Adrenal gland (tissue), 9 donors: ENCODE measurements at regions not wholly inside any gene's neighbourhood (a gene's known extent, or its start where the extent isn't known, plus 50 kb on each side); places are given as distances from the start of the nearest gene placed in this dataset.

Experiments
- DNase-seq, 7 donors: peaks; one replicate each; pipeline ENCODE4 v3.0.0-alpha.2; 2019 to 2020
- H3K27ac ChIP-seq, 5 donors: fragments of 200-600 bp; sonication (generic) in 4 of 5; 1 replicate in 3 of 5; 2 replicates in 2 of 5; pipeline versions ENCODE4 v1.5.1 to v1.8.0; 2016 to 2020; ENCODE audit warnings: mild to moderate bottlenecking in 1 of 5
- H3K27me3 ChIP-seq: fragments of 200-600 bp; 2 replicates; pipeline ENCODE4 v1.8.0; 2021
- H3K36me3 ChIP-seq, 2 donors: fragments of 200-600 bp; replicated peaks in 1 of 2; 1 replicate in 1 of 2; 2 replicates in 1 of 2; pipeline versions ENCODE4 v1.5.1 to v1.8.0; 2018 to 2022
- H3K4me1 ChIP-seq, 2 donors: fragments of 200-600 bp; replicated peaks in 1 of 2; 1 replicate in 1 of 2; 2 replicates in 1 of 2; pipeline versions ENCODE4 v1.5.1 to v1.8.0; 2018 to 2021
- H3K4me3 ChIP-seq, 4 donors: fragments of 200-600 bp; sonication (generic) in 3 of 4; one replicate each; pipeline ENCODE4 v1.5.1; 2016 to 2018
- H3K9me3 ChIP-seq, 3 donors: fragments of 200-600 bp; sonication (generic) in 1 of 3; replicated peaks in 1 of 3; 1 replicate in 2 of 3; 2 replicates in 1 of 3; pipeline versions ENCODE4 v1.5.1 to v1.8.0; 2016 to 2021
- POLR2A ChIP-seq, 2 donors: fragments of 450-650 bp; IDR thresholded peaks; one replicate each; pipeline ENCODE4 v1.6.1; 2017; ENCODE audit warnings: antibody characterized with exemption in 2 of 2, mild to moderate bottlenecking in 2 of 2, moderate library complexity in 1 of 2
- WGBS, 4 donors: extraction: QIAGEN DNeasy Blood & Tissue Kit in 2 of 4; methylation state at CpG; one replicate each; pipeline versions ENCODE4 v1.1.5 to v1.1.7; 2013 to 2017; 5-methylcytosine and 5-hydroxymethylcytosine counted together
- intact Hi-C, 2 donors: fragments of 100-400 bp; cut with DNase I; formaldehyde crosslinking; loops; one replicate each; pipeline versions ENCODE4 v1.14.1 to v1.15.0; 2022 to 2023
- TF ChIP-seq, protein P1 (sequence below), 6 experiments: fragments of 450-650 bp in 4 of 6; fragments of 200-600 bp in 2 of 6; sonication (generic) in 1 of 6; IDR thresholded peaks; 1 replicate in 5 of 6; 2 replicates in 1 of 6; pipeline versions ENCODE4 v1.5.1 to v1.8.0; 2016 to 2021; ENCODE audit warnings: antibody characterized with exemption in 6 of 6, mild to moderate bottlenecking in 2 of 6, moderate library complexity in 1 of 6
- donor health status: healthy with polysubstance abuse.
- donor health status: Bipolar disorder and iron deficiency.
- donor health status: DM: yes; HTN: yes; CAD: no.
- donor health status: DM: no; HTN: no; CAD: no.
- donor health status: DM: no; HTN: no; CAD: no.

- 75 to 88% (median 82%) methylated on average over 7 of the region's 7 CpGs for WGBS, 4 donors
- no peaks in the 10 kb centered on the region for H3K9me3 ChIP-seq
- H3K36me3 ChIP-seq, result no peaks in the 10 kb centered on the region
- peak overlapping the region in 2 of 5 donors; percentile 19 to 52 for H3K27ac ChIP-seq
- intact Hi-C loops, result no loop called here
- no peak overlapping the region for H3K4me3 ChIP-seq
- H3K4me1 ChIP-seq, result peaks cover 0 to 41% of the 10 kb centered on the region in 2 donors
- no peak for TF ChIP-seq POLR2A (IDR thresholded peaks at IDR 0.05)
- TF ChIP-seq, protein P1, sequence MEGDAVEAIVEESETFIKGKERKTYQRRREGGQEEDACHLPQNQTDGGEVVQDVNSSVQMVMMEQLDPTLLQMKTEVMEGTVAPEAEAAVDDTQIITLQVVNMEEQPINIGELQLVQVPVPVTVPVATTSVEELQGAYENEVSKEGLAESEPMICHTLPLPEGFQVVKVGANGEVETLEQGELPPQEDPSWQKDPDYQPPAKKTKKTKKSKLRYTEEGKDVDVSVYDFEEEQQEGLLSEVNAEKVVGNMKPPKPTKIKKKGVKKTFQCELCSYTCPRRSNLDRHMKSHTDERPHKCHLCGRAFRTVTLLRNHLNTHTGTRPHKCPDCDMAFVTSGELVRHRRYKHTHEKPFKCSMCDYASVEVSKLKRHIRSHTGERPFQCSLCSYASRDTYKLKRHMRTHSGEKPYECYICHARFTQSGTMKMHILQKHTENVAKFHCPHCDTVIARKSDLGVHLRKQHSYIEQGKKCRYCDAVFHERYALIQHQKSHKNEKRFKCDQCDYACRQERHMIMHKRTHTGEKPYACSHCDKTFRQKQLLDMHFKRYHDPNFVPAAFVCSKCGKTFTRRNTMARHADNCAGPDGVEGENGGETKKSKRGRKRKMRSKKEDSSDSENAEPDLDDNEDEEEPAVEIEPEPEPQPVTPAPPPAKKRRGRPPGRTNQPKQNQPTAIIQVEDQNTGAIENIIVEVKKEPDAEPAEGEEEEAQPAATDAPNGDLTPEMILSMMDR (IDR thresholded peaks at IDR 0.05), result no peak
- DNase-seq, result no peak
- no peaks in the 10 kb centered on the region for H3K27me3 ChIP-seq
Observed at GRCh38 chr2:37854676-37855282, 70.3 kb upstream of the RMDN2 start.

DNA sequence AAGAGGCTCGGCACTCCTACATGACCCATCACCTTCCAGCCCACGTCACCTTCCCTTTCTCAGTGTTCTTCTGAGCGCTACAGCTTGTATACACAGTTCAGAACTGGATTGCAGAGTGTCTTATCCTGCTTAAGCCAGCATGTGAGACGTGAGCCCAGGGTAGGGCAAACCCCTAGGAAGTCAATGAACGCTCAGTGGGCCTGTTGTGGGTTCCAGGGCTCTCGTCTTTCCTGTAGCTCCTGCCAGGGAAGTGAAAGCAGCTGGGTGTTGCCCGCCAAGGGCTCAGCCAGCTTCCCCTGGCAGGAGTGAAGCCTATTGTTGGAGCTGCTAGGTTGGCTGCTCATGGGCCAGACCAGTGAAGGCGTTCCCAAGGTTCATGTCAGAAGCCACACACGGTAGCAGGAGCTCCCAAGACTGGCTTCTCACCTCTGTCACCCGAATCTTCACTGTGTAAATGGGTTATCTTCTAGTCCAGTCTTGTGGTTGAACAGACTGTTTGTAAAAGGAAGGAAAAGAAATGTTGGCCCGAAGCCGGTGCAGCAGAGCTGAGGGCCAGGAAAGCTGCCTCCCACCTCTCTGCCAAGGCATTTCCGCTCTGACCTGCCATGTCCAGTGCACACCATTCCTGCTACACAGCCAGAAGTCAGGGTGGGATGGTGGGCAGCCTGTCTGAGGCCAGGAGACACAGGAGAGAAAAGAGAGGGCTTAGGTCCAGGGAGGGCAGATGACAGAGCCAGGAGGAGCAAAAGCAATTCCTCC, 69.6 kb upstream of the RMDN2 start:
- intact Hi-C loops, result no loop called here

DNA sequence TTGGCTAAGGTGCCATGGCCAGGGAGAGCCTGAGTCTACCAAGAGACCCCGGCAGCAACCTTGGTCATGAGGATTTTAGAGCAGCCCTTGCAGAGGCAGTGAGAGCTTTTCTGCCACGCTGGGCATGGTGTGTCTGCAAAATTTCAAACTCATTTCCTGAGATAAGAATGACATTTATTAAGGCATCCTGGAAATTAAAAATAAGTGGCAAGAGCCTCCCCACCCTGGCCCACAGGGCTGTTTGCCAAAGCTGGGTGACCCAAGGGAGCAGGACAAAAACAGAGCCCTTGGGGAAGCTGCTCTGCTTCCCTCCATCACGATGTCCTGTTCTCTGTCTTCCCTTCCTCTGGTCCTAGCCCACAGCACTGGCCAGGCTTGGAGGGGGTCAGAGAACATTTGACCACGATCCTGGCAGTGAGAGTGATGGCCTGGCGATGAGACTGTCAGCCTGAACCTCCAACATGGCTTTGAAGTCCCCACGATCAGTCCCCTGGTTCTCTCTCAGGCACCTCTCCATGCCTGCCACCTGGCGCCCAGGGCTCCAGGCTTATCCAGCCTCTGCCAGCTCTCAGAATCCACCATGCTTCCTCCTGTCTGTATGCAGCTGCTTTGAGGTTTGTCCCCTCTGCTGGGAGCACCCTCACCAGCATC, 68.9 kb upstream of the RMDN2 start:
- H3K4me1 ChIP-seq, result peaks cover 0 to 38% of the 10 kb centered on the region in 2 donors
- intact Hi-C loops, result no loop called here
- peak in 1 of 7 donors; percentile 82 for DNase-seq
- peak overlapping the region in 2 of 5 donors; percentile 19 to 52 for H3K27ac ChIP-seq
- no peaks in the 10 kb centered on the region for H3K9me3 ChIP-seq
- no peak overlapping the region for H3K4me3 ChIP-seq
- H3K36me3 ChIP-seq, result no peaks in the 10 kb centered on the region
- H3K27me3 ChIP-seq, result no peaks in the 10 kb centered on the region
- WGBS, 4 donors, result 53 to 62% (median 61%) methylated on average over 5 to 7 of the region's 7 CpGs
- TF ChIP-seq, protein P1 (IDR thresholded peaks at IDR 0.05), result no peak
- TF ChIP-seq POLR2A (IDR thresholded peaks at IDR 0.05), result no peak

More for the DNA sequence above, 69.6 kb upstream of the RMDN2 start:
- Histone ChIP-seq H3K27ac (peak overlapping the region in 2 of 5 donors; percentile 19 to 52), H3K36me3 (no peaks in the 10 kb centered on the region), H3K9me3 (no peaks in the 10 kb centered on the region), H3K4me3 (no peak overlapping the region), H3K4me1 (peaks cover 0 to 41% of the 10 kb centered on the region in 2 donors), H3K27me3 (no peaks in the 10 kb centered on the region)
- WGBS, 4 donors, result 52 to 59% (median 57%) methylated on average over 9 to 13 of the region's 13 CpGs
- DNase-seq, result peak in 4 of 7 donors; percentile 28 to 67 (median 44)
- TF ChIP-seq, protein P1 (IDR thresholded peaks at IDR 0.05), result no peak
- no peak for TF ChIP-seq POLR2A (IDR thresholded peaks at IDR 0.05)
